ENCODE measurements at regions not wholly inside any gene's neighbourhood (a gene's known extent, or its start where the extent isn't known, plus 50 kb on each side); places are given as distances from the start of the nearest gene placed in this dataset.

DNA sequence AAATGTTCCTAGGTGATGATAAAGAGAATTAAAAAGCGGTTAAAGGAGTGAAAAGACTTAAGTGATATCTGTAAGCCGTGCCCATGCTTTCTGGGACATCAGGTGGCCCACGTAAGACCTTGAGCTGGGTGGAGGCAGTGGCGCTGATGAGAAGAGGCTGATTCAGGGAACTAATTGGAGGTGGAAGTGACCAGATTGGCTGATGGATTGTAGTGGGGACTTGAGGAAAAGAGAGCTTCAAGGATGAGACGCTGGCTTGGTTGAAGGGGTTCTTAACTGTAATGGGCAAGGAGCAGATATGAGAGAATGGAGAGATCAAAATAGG, 69.1 kb upstream of the EP300 start:
- 94 to 95% methylated on average over 5 of the region's 5 CpGs for WGBS, 2 donors
- intact Hi-C loops (cut with DNase I): loop anchor here in 5 of 10 donors (2.0 to 10.0 kb wide), 5 partner anchors 68 to 71 kb away; partner anchors contain the start of genes RBX1 (in 3 of the 5) and EP300 (in 2 of the 5)
- TF ChIP-seq, protein P1, sequence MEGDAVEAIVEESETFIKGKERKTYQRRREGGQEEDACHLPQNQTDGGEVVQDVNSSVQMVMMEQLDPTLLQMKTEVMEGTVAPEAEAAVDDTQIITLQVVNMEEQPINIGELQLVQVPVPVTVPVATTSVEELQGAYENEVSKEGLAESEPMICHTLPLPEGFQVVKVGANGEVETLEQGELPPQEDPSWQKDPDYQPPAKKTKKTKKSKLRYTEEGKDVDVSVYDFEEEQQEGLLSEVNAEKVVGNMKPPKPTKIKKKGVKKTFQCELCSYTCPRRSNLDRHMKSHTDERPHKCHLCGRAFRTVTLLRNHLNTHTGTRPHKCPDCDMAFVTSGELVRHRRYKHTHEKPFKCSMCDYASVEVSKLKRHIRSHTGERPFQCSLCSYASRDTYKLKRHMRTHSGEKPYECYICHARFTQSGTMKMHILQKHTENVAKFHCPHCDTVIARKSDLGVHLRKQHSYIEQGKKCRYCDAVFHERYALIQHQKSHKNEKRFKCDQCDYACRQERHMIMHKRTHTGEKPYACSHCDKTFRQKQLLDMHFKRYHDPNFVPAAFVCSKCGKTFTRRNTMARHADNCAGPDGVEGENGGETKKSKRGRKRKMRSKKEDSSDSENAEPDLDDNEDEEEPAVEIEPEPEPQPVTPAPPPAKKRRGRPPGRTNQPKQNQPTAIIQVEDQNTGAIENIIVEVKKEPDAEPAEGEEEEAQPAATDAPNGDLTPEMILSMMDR (IDR thresholded peaks at IDR 0.05): no peak
- Histone ChIP-seq H3K9me3 (no peaks in the 10 kb centered on the region), H3K36me3 (no peaks in the 10 kb centered on the region), H3K27me3 (no peaks in the 10 kb centered on the region), H3K4me1 (peaks cover 3 to 20% (median 15%) of the 10 kb centered on the region in 9 donors), H3K4me3 (peak overlapping the region in 1 of 10 donors; percentile 84), H3K27ac (peak overlapping the region in 7 of 10 donors; percentile 96 to 100 (median 99))
- ATAC-seq (no peak), DNase-seq (no peak)

- 79 to 80% methylated on average over 3 of the region's 3 CpGs for WGBS, 2 donors
- no peaks in the 10 kb centered on the region for H3K36me3 ChIP-seq
- H3K4me1 ChIP-seq: peaks cover 0 to 18% (median 0%) of the 10 kb centered on the region in 9 donors
- TF ChIP-seq, protein P1 (IDR thresholded peaks at IDR 0.05): no peak
- H3K9me3 ChIP-seq: no peaks in the 10 kb centered on the region
- peak overlapping the region in 2 of 10 donors; percentile 7 to 14 for H3K27ac ChIP-seq
- intact Hi-C loops (cut with DNase I): loop anchor here in 2 of 10 donors (10.0 kb wide), 1 partner anchor 74 kb away; the partner anchor contains the start of gene RBX1 (in 2 of the 2)
- ATAC-seq: peak in 1 of 8 donors; percentile 72
- DNase-seq: no peak
- no peak overlapping the region for H3K4me3 ChIP-seq
- H3K27me3 ChIP-seq: no peaks in the 10 kb centered on the region
These were observed 63.6 kb upstream of the EP300 start for GRCh38 chr22:41028841-41029240.

- TF ChIP-seq, protein P1 (IDR thresholded peaks at IDR 0.05): no peak
- WGBS, 2 donors: 93 to 95% methylated on average over 4 of the region's 4 CpGs
- Histone ChIP-seq H3K36me3 (no peaks in the 10 kb centered on the region), H3K4me3 (no peak overlapping the region), H3K9me3 (no peaks in the 10 kb centered on the region), H3K27ac (no peak overlapping the region), H3K27me3 (no peaks in the 10 kb centered on the region), H3K4me1 (peaks cover 0 to 25% (median 0%) of the 10 kb centered on the region in 9 donors)
- DNase-seq (no peak), ATAC-seq (no peak)
- intact Hi-C loops (cut with DNase I): no loop called here
These were observed 61.5 kb upstream of the EP300 start for GRCh38 chr22:41030891-41031290.

- Histone ChIP-seq H3K4me1 (peaks cover 0 to 10% (median 0%) of the 10 kb centered on the region in 9 donors), H3K36me3 (no peaks in the 10 kb centered on the region), H3K4me3 (no peak overlapping the region), H3K9me3 (no peaks in the 10 kb centered on the region), H3K27me3 (no peaks in the 10 kb centered on the region), H3K27ac (no peak overlapping the region)
- 70 to 78% methylated on average over 4 of the region's 4 CpGs for WGBS, 2 donors
- ATAC-seq: no peak
- TF ChIP-seq, protein P1 (IDR thresholded peaks at IDR 0.05): no peak
- no peak for DNase-seq
- intact Hi-C loops (cut with DNase I): no loop called here
These were observed 57.7 kb upstream of the EP300 start for GRCh38 chr22:41034706-41035105.

Data from heart right ventricle (tissue), 16 donors.